Endothelial cell of umbilical vein (primary cell): ENCODE measurements at regions not wholly inside any gene's neighbourhood (a gene's known extent, or its start where the extent isn't known, plus 50 kb on each side); places are given as distances from the start of the nearest gene placed in this dataset.

Source experiments
- BruUV-seq: library from RNA; stranded (reverse); fragments of 400-500 nt; replicated peaks from 2 replicates; lab custom pipeline; 2021; lab: Mats Ljungman, UMichigan
- CTCF ChIA-PET: fragments of 300-600, 350-600 bp; sonication (Branson Sonifier 250); formaldehyde crosslinking; loops from one replicate; lab custom pipeline; 2021; ENCODE audit warnings: antibody characterized with exemption, inconsistent platforms; lab: Charles Lee
- POLR2A ChIA-PET: fragments of 300-600, 350-600 bp; sonication (Branson Sonifier 250); formaldehyde crosslinking; loops from one replicate; lab custom pipeline; 2021; ENCODE audit warnings: antibody characterized with exemption, inconsistent platforms; lab: Charles Lee
- DNase-seq: peaks from one replicate; pipeline ENCODE4 v3.0.0-alpha.2; 2011; ENCODE audit warnings: low read depth, low spot score
- FAIRE-seq: peaks from 2 replicates; lab custom pipeline; 2011; peaks lifted over from hg19 to GRCh38; lab: Jason Lieb, UNC
- H2AFZ ChIP-seq: 2 replicates; pipeline ENCODE4 v1.6.0; 2012; ENCODE audit warnings: low read depth, low read length, control low read depth, inconsistent platforms
- H3K27ac ChIP-seq: 2 replicates; pipeline ENCODE4 v1.5.1; 2011; ENCODE audit warnings: low read depth, mild to moderate bottlenecking, control low read depth, low read length, moderate library complexity; ENCODE audit not compliant: insufficient read depth
- H3K27me3 ChIP-seq, 2 experiments: 2 replicates each; pipeline versions ENCODE4 v1.6.0 to v1.6.1; 2011; ENCODE audit warnings: low read length in 2 of 2, mixed read lengths in 1 of 2; ENCODE audit not compliant: control insufficient read depth in 2 of 2, insufficient read depth in 2 of 2
- H3K36me3 ChIP-seq, 2 experiments: 2 replicates in 1 of 2; 3 replicates in 1 of 2; pipeline ENCODE4 v1.5.1; 2011; ENCODE audit warnings: low read length in 2 of 2, mild to moderate bottlenecking in 1 of 2, moderate library complexity in 1 of 2; ENCODE audit not compliant: control insufficient read depth in 2 of 2, insufficient read depth in 2 of 2; ENCODE audit errors: extremely low read depth in 1 of 2
- H3K4me1 ChIP-seq: 3 replicates; pipeline ENCODE4 v1.5.1; 2011; ENCODE audit warnings: mild to moderate bottlenecking, low read length; ENCODE audit not compliant: control insufficient read depth, insufficient read depth; ENCODE audit errors: extremely low read depth
- H3K4me2 ChIP-seq: 2 replicates; pipeline ENCODE4 v1.6.1; 2011; ENCODE audit warnings: low read length, control low read depth, mixed read lengths; ENCODE audit not compliant: insufficient read depth
- H3K4me3 ChIP-seq, 3 experiments: fragments of 200-600 bp in 1 of 3; sonication (generic), shearing (Covaris generic) in 1 of 3; replicated peaks in 1 of 3; 2 replicates each; pipeline ENCODE4 v1.5.1; 2011 to 2016; ENCODE audit warnings: control low read depth in 3 of 3, low read length in 3 of 3, mild to moderate bottlenecking in 2 of 3, inconsistent platforms in 1 of 3, low read depth in 1 of 3, moderate library complexity in 1 of 3; ENCODE audit not compliant: insufficient read depth in 1 of 3
- H3K79me2 ChIP-seq: 2 replicates; pipeline ENCODE4 v1.6.0; 2012; ENCODE audit warnings: low read length, inconsistent platforms; ENCODE audit not compliant: control insufficient read depth, insufficient read depth
- H3K9ac ChIP-seq: replicated peaks from 2 replicates; pipeline ENCODE3; 2011; ENCODE audit warnings: low read length, control low read depth; ENCODE audit not compliant: insufficient read depth; ENCODE audit errors: extremely low read depth
- H3K9me1 ChIP-seq: replicated peaks from 3 replicates; pipeline ENCODE4 v1.6.0; 2011; ENCODE audit warnings: mild to moderate bottlenecking, low read length; ENCODE audit not compliant: control insufficient read depth, insufficient read depth; ENCODE audit errors: extremely low read depth
- H3K9me3 ChIP-seq: replicated peaks from 2 replicates; pipeline ENCODE4 v1.5.1; 2012; ENCODE audit warnings: low read length, inconsistent platforms; ENCODE audit not compliant: control insufficient read depth, insufficient read depth
- H4K20me1 ChIP-seq: replicated peaks from 2 replicates; pipeline ENCODE3; 2011; ENCODE audit warnings: mild to moderate bottlenecking, low read length; ENCODE audit not compliant: control insufficient read depth, insufficient read depth; ENCODE audit errors: extremely low read depth
- CTCF ChIP-seq, 2 donors: IDR thresholded peaks; 1 replicate in 1 of 2; 2 replicates in 1 of 2; pipeline ENCODE4 v1.5.1; 2011; ENCODE audit warnings: low read length in 2 of 2, mild to moderate bottlenecking in 2 of 2, moderate library complexity in 2 of 2, control low read depth in 1 of 2, inconsistent platforms in 1 of 2, low read depth in 1 of 2; ENCODE audit not compliant: insufficient read depth in 1 of 2; ENCODE audit errors: extremely low read depth in 1 of 2
- EZH2 ChIP-seq: IDR thresholded peaks from 2 replicates; pipeline ENCODE4 v1.6.1; 2012; ENCODE audit warnings: borderline replicate concordance, low read depth, mild to moderate bottlenecking, moderate library complexity, low read length, inconsistent platforms; ENCODE audit not compliant: severe bottlenecking
- FOS ChIP-seq: IDR thresholded peaks from 2 replicates; pipeline ENCODE4 v1.6.1; 2011; ENCODE audit warnings: mild to moderate bottlenecking, low read length, moderate library complexity, borderline replicate concordance; ENCODE audit not compliant: insufficient read depth
- GATA2 ChIP-seq: IDR thresholded peaks from 2 replicates; pipeline ENCODE4 v1.7.0; 2011; ENCODE audit warnings: low read depth, mild to moderate bottlenecking, moderate library complexity, mixed read lengths, low read length; ENCODE audit not compliant: insufficient read length, insufficient read depth
- JUN ChIP-seq: IDR thresholded peaks from 2 replicates; pipeline ENCODE4 v1.6.1; 2011; ENCODE audit warnings: borderline replicate concordance, low read depth; ENCODE audit not compliant: insufficient read length, insufficient read depth
- MAX ChIP-seq: IDR thresholded peaks from 2 replicates; pipeline ENCODE4 v1.6.1; 2011; ENCODE audit not compliant: insufficient read depth, insufficient read length
- MYC ChIP-seq: IDR thresholded peaks from one replicate; pipeline ENCODE4 v1.6.1; 2011; ENCODE audit warnings: mild to moderate bottlenecking, low read depth, low read length
- POLR2A ChIP-seq: IDR thresholded peaks from 2 replicates; pipeline ENCODE4 v1.6.1; 2012; ENCODE audit warnings: low read depth, mild to moderate bottlenecking, control low read depth, low read length
- POLR2AphosphoS5 ChIP-seq: IDR thresholded peaks from 2 replicates; pipeline ENCODE4 v1.6.1; 2012; ENCODE audit warnings: low read depth, mild to moderate bottlenecking, control low read depth, low read length, moderate library complexity; ENCODE audit not compliant: insufficient read depth
- dilution Hi-C: fragments of 300-500 bp; cut with MboI; formaldehyde crosslinking; loops from one replicate; pipeline ENCODE4 v1.15.0; 2019; ENCODE audit warnings: low sequenced_read_pairs; ENCODE audit not compliant: extremely low pct_ligation_motif_present
- intact Hi-C: fragments of 100-400 bp; cut with micrococcal nuclease; formaldehyde crosslinking; loops from one replicate; pipeline ENCODE4 v1.10.0; 2022

GRCh38 chr6:131419702-131420101, 153.3 kb upstream of the ARG1 start:
- H3K9me1 ChIP-seq, result no peaks in the 10 kb centered on the region
- H3K4me3 ChIP-seq, result no peak overlapping the region
- no peak overlapping the region for H3K4me2 ChIP-seq
- ChIA-PET CTCF (no interaction called here), POLR2A (no interaction called here)
- no peaks in the 10 kb centered on the region for H3K36me3 ChIP-seq
- H4K20me1 ChIP-seq, result peaks cover 2% of the 10 kb centered on the region
- FAIRE-seq (no peak), DNase-seq (no peak)
- H3K4me1 ChIP-seq, result no peaks in the 10 kb centered on the region
- no peaks in the 10 kb centered on the region for H3K9me3 ChIP-seq
- BruUV-seq, result no TSS peak
- TF ChIP-seq MAX, result no peak
- no peak for TF ChIP-seq CTCF (IDR thresholded peaks at IDR 0.05; ENCODE audit: extremely low read depth in 1 of 2, insufficient read depth in 1 of 2, low read depth in 1 of 2, low read length in 2 of 2)
- no peak for TF ChIP-seq FOS
- TF ChIP-seq EZH2, result no peak
- no peak for TF ChIP-seq POLR2AphosphoS5
- TF ChIP-seq JUN, result no peak
- no peak for TF ChIP-seq MYC
- no peak for TF ChIP-seq POLR2A
- TF ChIP-seq GATA2, result no peak
- no peak overlapping the region for H2AFZ ChIP-seq
- no peaks in the 10 kb centered on the region for H3K79me2 ChIP-seq
- H3K9ac ChIP-seq, result no peak overlapping the region
- H3K27me3 ChIP-seq, result no peaks in the 10 kb centered on the region
- dilution Hi-C loops (no loop called here), intact Hi-C loops (no loop called here)
- no peak overlapping the region for H3K27ac ChIP-seq
